H1 (cell line): ENCODE measurements at regions not wholly inside any gene's neighbourhood (a gene's known extent, or its start where the extent isn't known, plus 50 kb on each side); places are given as distances from the start of the nearest gene placed in this dataset.

ENCODE experiments used
- CTCF ChIA-PET: fragments of 300-600 bp; sonication (Branson Sonifier 250); formaldehyde crosslinking; loops from one replicate; lab custom pipeline; 2021; ENCODE audit not compliant: partially characterized antibody; lab: Charles Lee
- POLR2A ChIA-PET: fragments of 300-600 bp; sonication (Branson Sonifier 250); formaldehyde crosslinking; loops from one replicate; lab custom pipeline; 2021; ENCODE audit warnings: inconsistent platforms; ENCODE audit not compliant: partially characterized antibody; lab: Charles Lee
- DNase-seq, 2 experiments: peaks; one replicate each; pipeline versions ENCODE4 v3.0.0 to v3.0.0-alpha.2; 2010 to 2022; ENCODE audit warnings: low spot score in 2 of 2, low read depth in 1 of 2, mixed read lengths in 1 of 2
- FAIRE-seq: peaks from 2 replicates; lab custom pipeline; 2011; peaks lifted over from hg19 to GRCh38; lab: Jason Lieb, UNC
- H2AFZ ChIP-seq: 2 replicates; pipeline ENCODE4 v1.8.1; 2012; ENCODE audit warnings: low read length, inconsistent platforms
- H2AK5ac ChIP-seq: 2 replicates; pipeline ENCODE4 v1.6.1; 2013; ENCODE audit warnings: low read depth, low read length
- H2BK120ac ChIP-seq: replicated peaks from 2 replicates; pipeline ENCODE3; 2013; ENCODE audit warnings: low read depth, low read length, inconsistent platforms
- H2BK12ac ChIP-seq: 2 replicates; pipeline ENCODE4 v1.6.1; 2013; ENCODE audit warnings: low read depth, low read length
- H2BK15ac ChIP-seq: 2 replicates; pipeline ENCODE4 v1.6.1; 2013; ENCODE audit warnings: low read length
- H2BK20ac ChIP-seq: 2 replicates; pipeline ENCODE4 v1.6.1; 2013; ENCODE audit warnings: low read length
- H2BK5ac ChIP-seq: 2 replicates; pipeline ENCODE4 v1.6.1; 2013; ENCODE audit warnings: low read depth, low read length
- H3K14ac ChIP-seq: 2 replicates; pipeline ENCODE4 v1.6.1; 2013; ENCODE audit warnings: inconsistent platforms; ENCODE audit not compliant: insufficient read length
- H3K18ac ChIP-seq: 2 replicates; pipeline ENCODE4 v1.6.1; 2013; ENCODE audit warnings: low read length; ENCODE audit errors: extremely low read depth
- H3K23ac ChIP-seq: 2 replicates; pipeline ENCODE4 v1.6.1; 2013; ENCODE audit warnings: inconsistent platforms; ENCODE audit not compliant: insufficient read length
- H3K23me2 ChIP-seq: 2 replicates; pipeline ENCODE4 v1.6.1; 2013; ENCODE audit warnings: low read depth, low read length
- H3K27ac ChIP-seq: 2 replicates; pipeline ENCODE4 v1.6.1; 2011; ENCODE audit warnings: low read depth, low read length, inconsistent platforms
- H3K27me3 ChIP-seq, 4 experiments: replicated peaks in 1 of 4; 1 replicate in 1 of 4; 2 replicates in 3 of 4; pipeline versions ENCODE4 v1.6.1 to v1.8.1; 2011 to 2013; ENCODE audit warnings: low read length in 3 of 4, mild to moderate bottlenecking in 3 of 4, inconsistent platforms in 2 of 4, mixed read lengths in 2 of 4, moderate library complexity in 1 of 4; ENCODE audit not compliant: control insufficient read depth in 3 of 4, insufficient read depth in 3 of 4; ENCODE audit errors: extremely low read depth in 1 of 4
- H3K36me3 ChIP-seq, 4 experiments: 2 replicates each; pipeline versions ENCODE4 v1.6.1 to v1.8.1; 2011 to 2013; ENCODE audit warnings: mild to moderate bottlenecking in 4 of 4, low read length in 3 of 4, moderate library complexity in 2 of 4, control low read depth in 1 of 4, inconsistent platforms in 1 of 4; ENCODE audit not compliant: insufficient read depth in 4 of 4, control insufficient read depth in 2 of 4
- H3K4ac ChIP-seq: replicated peaks from 2 replicates; pipeline ENCODE3; 2013; ENCODE audit warnings: low read length, low read depth, mixed read lengths, inconsistent platforms; ENCODE audit not compliant: insufficient read length
- H3K4me1 ChIP-seq, 4 experiments: replicated peaks in 1 of 4; 1 replicate in 1 of 4; 2 replicates in 3 of 4; pipeline versions ENCODE4 v1.6.1 to v1.8.1; 2011 to 2013; ENCODE audit warnings: low read length in 3 of 4, inconsistent platforms in 2 of 4, mixed read lengths in 1 of 4; ENCODE audit not compliant: insufficient read depth in 4 of 4, control insufficient read depth in 3 of 4
- H3K4me2 ChIP-seq, 2 experiments: 2 replicates each; pipeline versions ENCODE4 v1.6.1 to v1.8.1; 2011 to 2013; ENCODE audit warnings: low read depth in 2 of 2, low read length in 2 of 2, control low read depth in 1 of 2, inconsistent platforms in 1 of 2, mild to moderate bottlenecking in 1 of 2; ENCODE audit not compliant: insufficient read depth in 1 of 2
- H3K4me3 ChIP-seq, 4 experiments: fragments of 200-600, 300-600 bp in 1 of 4; sonication (generic), shearing (Covaris generic), sonication (Bioruptor Twin) in 1 of 4; 2 replicates each; pipeline versions ENCODE4 v1.5.1 to v1.8.1; 2011 to 2016; ENCODE audit warnings: low read length in 4 of 4, low read depth in 3 of 4, control low read depth in 2 of 4, inconsistent platforms in 2 of 4, mild to moderate bottlenecking in 2 of 4, mixed read lengths in 1 of 4, moderate library complexity in 1 of 4; ENCODE audit not compliant: insufficient read depth in 2 of 4; ENCODE audit errors: extremely low read depth in 1 of 4
- H3K56ac ChIP-seq: replicated peaks from 2 replicates; pipeline ENCODE3; 2013; ENCODE audit warnings: low read depth, mild to moderate bottlenecking, mixed read lengths, low read length, inconsistent platforms; ENCODE audit not compliant: insufficient read length
- H3K79me1 ChIP-seq: 2 replicates; pipeline ENCODE4 v1.6.1; 2013; ENCODE audit warnings: low read depth, low read length, control low read depth
- H3K79me2 ChIP-seq, 2 experiments: 2 replicates each; pipeline versions ENCODE4 v1.6.1 to v1.8.1; 2012 to 2013; ENCODE audit warnings: low read length in 2 of 2, mild to moderate bottlenecking in 2 of 2, inconsistent platforms in 1 of 2; ENCODE audit not compliant: insufficient read depth in 2 of 2, control insufficient read depth in 1 of 2
- H3K9ac ChIP-seq, 4 experiments: replicated peaks in 1 of 4; 1 replicate in 1 of 4; 2 replicates in 3 of 4; pipeline versions ENCODE4 v1.6.1 to v1.8.1; 2011 to 2013; ENCODE audit warnings: low read depth in 3 of 4, low read length in 3 of 4, control low read depth in 2 of 4, mild to moderate bottlenecking in 2 of 4, moderate library complexity in 2 of 4, inconsistent platforms in 1 of 4; ENCODE audit errors: extremely low read depth in 1 of 4
- H3K9me3 ChIP-seq, 2 experiments: 2 replicates each; pipeline versions ENCODE4 v1.6.1 to v1.8.1; 2012 to 2013; ENCODE audit warnings: mild to moderate bottlenecking in 2 of 2, moderate library complexity in 2 of 2, control low read depth in 1 of 2, inconsistent platforms in 1 of 2, low read depth in 1 of 2, low read length in 1 of 2, mixed read lengths in 1 of 2; ENCODE audit not compliant: insufficient read depth in 2 of 2
- H4K20me1 ChIP-seq, 2 experiments: replicated peaks in 1 of 2; 2 replicates each; pipeline versions ENCODE3 to v1.8.1; 2011 to 2013; ENCODE audit warnings: inconsistent platforms in 2 of 2, low read length in 2 of 2, mild to moderate bottlenecking in 1 of 2; ENCODE audit not compliant: insufficient read depth in 2 of 2, control insufficient read depth in 1 of 2
- H4K5ac ChIP-seq: 2 replicates; pipeline ENCODE4 v1.6.1; 2013; ENCODE audit warnings: low read length, low read depth, mixed read lengths, inconsistent platforms; ENCODE audit not compliant: insufficient read length
- H4K8ac ChIP-seq: 2 replicates; pipeline ENCODE4 v1.8.0; 2013; ENCODE audit warnings: mild to moderate bottlenecking, moderate library complexity, low read length, inconsistent platforms; ENCODE audit not compliant: insufficient read depth; ENCODE audit errors: extremely low read depth
- H4K91ac ChIP-seq: replicated peaks from 2 replicates; pipeline ENCODE3; 2013; ENCODE audit warnings: low read length, mixed read lengths, inconsistent platforms; ENCODE audit not compliant: insufficient read length
- GABPA ChIP-seq: IDR thresholded peaks from 2 replicates; pipeline ENCODE4 v1.6.1; 2011; ENCODE audit warnings: mild to moderate bottlenecking, low read length, moderate library complexity, borderline replicate concordance; ENCODE audit not compliant: insufficient read depth
- NANOG ChIP-seq: IDR thresholded peaks from 2 replicates; pipeline ENCODE4 v1.6.1; 2011; ENCODE audit warnings: low read length, low read depth, mild to moderate bottlenecking, inconsistent platforms; ENCODE audit not compliant: insufficient read depth, poor library complexity, severe bottlenecking
- RAD21 ChIP-seq, 2 experiments: IDR thresholded peaks in 1 of 2; conservative IDR thresholded peaks in 1 of 2; 2 replicates each; pipeline ENCODE4 v1.6.1; 2011; ENCODE audit warnings: low read depth in 2 of 2, low read length in 2 of 2, improper control_type of control experiment in 1 of 2, inconsistent platforms in 1 of 2, mild to moderate bottlenecking in 1 of 2, moderate library complexity in 1 of 2
- WGBS, 2 experiments: shearing (Covaris generic) in 1 of 2; methylation state at CpG; one replicate each; pipeline versions ENCODE4 v1.1.6 to v1.1.7; 2013 to 2015; ENCODE audit warnings: low lambda C conversion rate in 2 of 2, mixed read lengths in 2 of 2, inconsistent platforms in 1 of 2, low coverage in 1 of 2, missing lambda C conversion rate in 1 of 2; ENCODE audit not compliant: insufficient replicate concordance in 2 of 2, insufficient coverage in 1 of 2, insufficient read length in 1 of 2; ENCODE audit errors: extremely low coverage in 1 of 2, missing lambda C conversion rate in 1 of 2; 5-methylcytosine and 5-hydroxymethylcytosine counted together
- TF ChIP-seq, protein P1 (sequence below), 3 experiments: IDR thresholded peaks; 1 replicate in 2 of 3; 2 replicates in 1 of 3; pipeline versions ENCODE4 v1.5.1 to v1.6.1; 2011; ENCODE audit warnings: low read length in 3 of 3, mild to moderate bottlenecking in 3 of 3, inconsistent platforms in 2 of 3, low read depth in 1 of 3, moderate library complexity in 1 of 3; ENCODE audit not compliant: insufficient read depth in 1 of 3; ENCODE audit errors: control extremely low read depth in 1 of 3

DNA sequence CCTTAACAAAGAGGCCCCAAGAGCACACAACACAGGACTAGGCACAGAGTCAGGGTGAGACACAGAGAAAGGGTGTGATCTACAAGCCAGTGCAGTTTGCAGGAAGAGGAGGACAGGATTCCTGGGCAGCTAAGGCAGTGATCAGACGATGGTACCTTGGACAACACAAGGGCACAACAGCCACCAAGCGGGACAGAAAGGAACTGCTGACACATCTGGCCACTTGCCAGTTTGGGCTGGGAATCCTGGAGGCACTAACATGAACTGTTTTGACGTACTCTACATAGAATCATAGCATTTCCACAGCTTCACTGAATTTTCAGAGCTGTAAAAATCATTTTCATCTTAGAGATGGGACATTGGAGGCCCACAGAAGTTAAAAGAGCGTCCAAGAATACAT, 221.5 kb upstream of the SLC35G4 start:
- Histone ChIP-seq H3K23ac (no peak overlapping the region), H4K5ac (no peak overlapping the region), H2BK120ac (no peak overlapping the region), H3K4me1 (no peaks in the 10 kb centered on the region), H3K27ac (no peak overlapping the region), H3K27me3 (no peaks in the 10 kb centered on the region), H2BK12ac (no peak overlapping the region), H4K91ac (no peak overlapping the region), H3K36me3 (no peaks in the 10 kb centered on the region), H3K79me1 (no peaks in the 10 kb centered on the region), H2BK5ac (no peak overlapping the region), H4K20me1 (no peaks in the 10 kb centered on the region), H3K56ac (no peak overlapping the region), H2AK5ac (no peak overlapping the region), H2AFZ (no peak overlapping the region), H2BK15ac (no peak overlapping the region), H4K8ac (peak overlapping the region; percentile 22; the same call in 1 of the 2 replicates), H2BK20ac (no peak overlapping the region), H3K79me2 (no peaks in the 10 kb centered on the region), H3K4me2 (no peak overlapping the region), H3K23me2 (no peaks in the 10 kb centered on the region), H3K9me3 (no peaks in the 10 kb centered on the region), H3K9ac (no peak overlapping the region), H3K14ac (no peak overlapping the region), H3K4ac (no peak overlapping the region), H3K18ac (no peak overlapping the region), H3K4me3 (no peak overlapping the region)
- 77% methylated on average over 4 of the region's 4 CpGs; no CpG with 5 or more reads in 1 of the 2 experiments for WGBS, 2 experiments
- FAIRE-seq (no peak), DNase-seq (no peak)
- CTCF ChIA-PET = interaction anchor here (1.1 to 4.4 kb wide), 2 partner anchors 12 to 131 kb away, joined by 3 to 18 read pairs; no protein-coding TSS in a partner anchor
- POLR2A ChIA-PET = no interaction called here
- no peak for TF ChIP-seq NANOG
- TF ChIP-seq RAD21 (IDR thresholded peaks at IDR 0.05 in 1 of 2, conservative IDR thresholded peaks at IDR 0.05 in 1 of 2; ENCODE audit: low read depth in 2 of 2, low read length in 2 of 2) = peak; percentile 33 to 50; a peak in 3 of 4 replicates
- TF ChIP-seq, protein P1, sequence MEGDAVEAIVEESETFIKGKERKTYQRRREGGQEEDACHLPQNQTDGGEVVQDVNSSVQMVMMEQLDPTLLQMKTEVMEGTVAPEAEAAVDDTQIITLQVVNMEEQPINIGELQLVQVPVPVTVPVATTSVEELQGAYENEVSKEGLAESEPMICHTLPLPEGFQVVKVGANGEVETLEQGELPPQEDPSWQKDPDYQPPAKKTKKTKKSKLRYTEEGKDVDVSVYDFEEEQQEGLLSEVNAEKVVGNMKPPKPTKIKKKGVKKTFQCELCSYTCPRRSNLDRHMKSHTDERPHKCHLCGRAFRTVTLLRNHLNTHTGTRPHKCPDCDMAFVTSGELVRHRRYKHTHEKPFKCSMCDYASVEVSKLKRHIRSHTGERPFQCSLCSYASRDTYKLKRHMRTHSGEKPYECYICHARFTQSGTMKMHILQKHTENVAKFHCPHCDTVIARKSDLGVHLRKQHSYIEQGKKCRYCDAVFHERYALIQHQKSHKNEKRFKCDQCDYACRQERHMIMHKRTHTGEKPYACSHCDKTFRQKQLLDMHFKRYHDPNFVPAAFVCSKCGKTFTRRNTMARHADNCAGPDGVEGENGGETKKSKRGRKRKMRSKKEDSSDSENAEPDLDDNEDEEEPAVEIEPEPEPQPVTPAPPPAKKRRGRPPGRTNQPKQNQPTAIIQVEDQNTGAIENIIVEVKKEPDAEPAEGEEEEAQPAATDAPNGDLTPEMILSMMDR (IDR thresholded peaks at IDR 0.05; ENCODE audit: control extremely low read depth in 1 of 3, insufficient read depth in 1 of 3, low read depth in 1 of 3, low read length in 3 of 3) = peak; percentile 27 to 55 (median 50)
- TF ChIP-seq GABPA = no peak
